Spinal cord (tissue), 9 donors: ENCODE measurements at regions not wholly inside any gene's neighbourhood (a gene's known extent, or its start where the extent isn't known, plus 50 kb on each side); places are given as distances from the start of the nearest gene placed in this dataset.

ENCODE experiments used
- DNase-seq, 6 donors: peaks; one replicate each; pipeline versions ENCODE4 v3.0.0 to v3.0.0-alpha.2; 2013 to 2015; ENCODE audit warnings: low spot score in 6 of 6, low read depth in 4 of 6
- H3K27ac ChIP-seq: one replicate; pipeline ENCODE4 v1.5.1; 2013; ENCODE audit warnings: low read depth, low read length, control low read depth
- H3K27me3 ChIP-seq: one replicate; pipeline ENCODE4 v1.6.1; 2013; ENCODE audit warnings: low read length; ENCODE audit not compliant: control insufficient read depth, insufficient read depth
- H3K36me3 ChIP-seq: one replicate; pipeline ENCODE4 v1.6.1; 2013; ENCODE audit warnings: low read length; ENCODE audit not compliant: control insufficient read depth, insufficient read depth
- H3K4me1 ChIP-seq: one replicate; pipeline ENCODE4 v1.6.1; 2013; ENCODE audit warnings: low read length; ENCODE audit not compliant: control insufficient read depth, insufficient read depth
- H3K4me3 ChIP-seq: one replicate; pipeline ENCODE4 v1.5.1; 2013; ENCODE audit warnings: low read depth, low read length, control low read depth
- H3K9me3 ChIP-seq: one replicate; pipeline ENCODE4 v1.6.1; 2013; ENCODE audit warnings: low read length; ENCODE audit not compliant: control insufficient read depth, insufficient read depth
- WGBS: methylation state at CpG from one replicate; pipeline ENCODE4 v1.1.5; 2013; ENCODE audit warnings: missing lambda C conversion rate; ENCODE audit not compliant: insufficient coverage; 5-methylcytosine and 5-hydroxymethylcytosine counted together
- donor health status: healthy.

DNA sequence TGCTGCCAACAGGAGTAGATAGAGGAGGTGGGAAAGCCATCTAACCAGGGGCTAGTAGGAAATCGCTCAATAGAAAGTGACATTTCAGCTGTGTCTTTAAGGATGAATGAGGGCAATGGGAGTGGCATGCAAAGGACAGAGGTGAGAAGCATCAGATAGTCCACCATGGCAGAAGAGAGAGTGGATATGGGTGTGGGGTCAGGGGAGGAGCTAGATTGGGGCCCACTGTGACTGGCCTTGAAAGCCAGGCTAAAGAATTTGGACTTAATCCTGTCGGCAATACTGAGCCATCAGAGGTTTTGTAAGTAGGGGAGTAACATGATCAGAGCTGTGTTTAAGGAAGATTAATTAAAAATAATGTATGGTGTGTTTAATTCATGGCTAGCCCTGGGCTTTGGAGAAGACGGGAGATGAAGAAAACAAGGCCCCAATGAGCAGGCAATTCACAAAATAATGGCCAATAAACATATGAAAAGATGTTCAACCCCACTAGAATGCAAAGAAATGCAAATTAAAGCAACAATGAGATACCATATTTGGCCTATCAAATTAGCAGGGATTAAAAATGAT is 98.1 kb upstream of the PJA1 start:
- Histone ChIP-seq H3K36me3 (no peaks in the 10 kb centered on the region), H3K4me3 (no peak overlapping the region), H3K27me3 (peaks cover 8% of the 10 kb centered on the region), H3K4me1 (no peaks in the 10 kb centered on the region), H3K27ac (no peak overlapping the region), H3K9me3 (no peaks in the 10 kb centered on the region)
- DNase-seq: peak in 1 of 6 donors; percentile 41
- WGBS: 73% methylated on average over 2 of the region's 3 CpGs

DNA sequence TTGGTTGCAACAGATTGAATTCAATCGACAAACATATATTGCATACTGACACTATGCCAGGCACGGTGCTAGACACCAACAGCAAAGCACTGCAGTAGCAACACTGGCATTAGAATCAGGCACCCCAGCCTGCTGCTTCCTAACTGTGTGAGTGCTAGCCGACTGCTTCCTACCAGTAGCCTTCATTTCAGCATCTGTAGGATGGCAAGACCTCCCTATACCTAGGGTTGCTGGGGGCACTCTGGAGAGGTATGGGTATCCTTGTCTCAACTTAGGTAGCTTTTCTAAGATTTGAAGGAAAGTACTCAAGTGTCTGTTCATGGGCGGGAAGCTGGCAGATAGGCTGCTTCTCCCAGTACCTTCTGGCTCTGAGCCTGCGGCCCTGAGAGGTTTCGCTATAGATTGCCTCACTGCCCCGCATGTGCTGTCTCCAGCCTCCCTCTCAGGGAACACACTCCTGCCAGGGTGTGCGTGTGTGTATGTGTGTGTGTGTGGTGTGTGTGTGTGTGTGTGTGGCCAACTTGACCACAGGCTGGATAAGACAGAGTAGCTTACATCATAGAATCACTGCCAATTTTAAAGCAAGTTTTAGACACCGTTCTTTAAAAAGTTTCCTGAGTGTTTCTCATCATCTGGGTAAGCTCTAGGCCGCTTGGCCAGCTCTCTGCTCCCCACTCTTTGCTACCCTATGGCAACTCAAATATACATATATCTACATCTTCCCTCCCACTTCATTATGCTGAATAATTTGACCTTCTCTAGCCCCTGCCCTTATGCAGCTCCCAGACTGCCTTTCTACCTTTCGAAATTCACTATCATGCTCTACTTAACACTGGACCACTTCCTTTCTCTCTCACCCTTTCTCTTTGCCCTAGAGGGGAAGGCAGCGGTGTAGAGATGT is 97.0 kb upstream of the PJA1 start:
- 69% methylated on average over 8 of the region's 12 CpGs for WGBS
- Histone ChIP-seq H3K4me1 (peaks cover 6% of the 10 kb centered on the region), H3K36me3 (no peaks in the 10 kb centered on the region), H3K9me3 (no peaks in the 10 kb centered on the region), H3K4me3 (no peak overlapping the region), H3K27ac (no peak overlapping the region), H3K27me3 (peaks cover 8% of the 10 kb centered on the region)
- no peak for DNase-seq

DNA sequence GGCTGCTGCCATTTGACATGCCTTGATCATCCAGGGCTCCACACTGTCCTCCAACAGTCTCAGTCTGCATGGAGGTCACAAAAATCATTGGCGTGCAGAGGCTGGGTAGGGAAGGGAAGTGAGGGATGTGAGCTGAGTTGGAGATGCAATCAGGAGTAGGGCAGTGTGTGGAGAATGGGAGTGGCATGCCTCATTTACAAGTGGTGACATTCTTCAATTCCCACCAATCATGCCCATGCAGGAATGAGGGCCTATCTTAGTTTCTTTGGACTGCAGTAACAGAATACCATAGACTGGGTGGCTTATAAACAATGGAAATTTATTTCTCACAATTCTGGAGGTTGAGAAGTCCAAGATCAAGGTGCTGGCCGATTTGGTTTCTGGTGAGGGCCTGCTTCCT is 94.9 kb upstream of the PJA1 start:
- Histone ChIP-seq H3K4me1 (peaks cover 18% of the 10 kb centered on the region), H3K27me3 (peaks cover 8% of the 10 kb centered on the region), H3K4me3 (no peak overlapping the region), H3K9me3 (no peaks in the 10 kb centered on the region), H3K27ac (no peak overlapping the region), H3K36me3 (no peaks in the 10 kb centered on the region)
- 80% methylated on average over 1 of the region's 2 CpGs for WGBS
- DNase-seq: no peak

DNA sequence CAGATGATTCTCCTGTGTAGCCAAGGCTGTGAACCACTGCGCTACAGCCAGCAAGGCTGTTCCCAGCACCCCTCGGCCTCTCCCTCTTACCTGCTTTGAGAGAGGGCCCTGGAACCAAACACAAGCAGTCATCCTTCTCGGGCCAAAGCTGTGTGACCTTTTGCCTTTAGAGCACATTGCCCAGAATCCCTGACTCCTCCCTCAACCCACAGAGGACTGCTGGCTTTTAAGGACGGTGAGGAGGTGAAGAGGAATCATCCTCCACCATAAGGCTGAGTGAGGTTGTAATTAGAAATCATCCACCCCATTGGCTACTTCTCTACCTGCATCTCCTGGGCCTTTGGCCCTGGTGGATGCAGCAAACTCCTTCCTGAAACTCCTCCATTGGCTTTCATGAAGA is 93.6 kb upstream of the PJA1 start:
- no peak overlapping the region for H3K27ac ChIP-seq
- peaks cover 18% of the 10 kb centered on the region for H3K4me1 ChIP-seq
- H3K4me3 ChIP-seq: no peak overlapping the region
- WGBS: no CpG with 5 or more reads among the region's 4 CpGs
- no peaks in the 10 kb centered on the region for H3K9me3 ChIP-seq
- no peaks in the 10 kb centered on the region for H3K36me3 ChIP-seq
- H3K27me3 ChIP-seq: peaks cover 8% of the 10 kb centered on the region
- DNase-seq: no peak

DNA sequence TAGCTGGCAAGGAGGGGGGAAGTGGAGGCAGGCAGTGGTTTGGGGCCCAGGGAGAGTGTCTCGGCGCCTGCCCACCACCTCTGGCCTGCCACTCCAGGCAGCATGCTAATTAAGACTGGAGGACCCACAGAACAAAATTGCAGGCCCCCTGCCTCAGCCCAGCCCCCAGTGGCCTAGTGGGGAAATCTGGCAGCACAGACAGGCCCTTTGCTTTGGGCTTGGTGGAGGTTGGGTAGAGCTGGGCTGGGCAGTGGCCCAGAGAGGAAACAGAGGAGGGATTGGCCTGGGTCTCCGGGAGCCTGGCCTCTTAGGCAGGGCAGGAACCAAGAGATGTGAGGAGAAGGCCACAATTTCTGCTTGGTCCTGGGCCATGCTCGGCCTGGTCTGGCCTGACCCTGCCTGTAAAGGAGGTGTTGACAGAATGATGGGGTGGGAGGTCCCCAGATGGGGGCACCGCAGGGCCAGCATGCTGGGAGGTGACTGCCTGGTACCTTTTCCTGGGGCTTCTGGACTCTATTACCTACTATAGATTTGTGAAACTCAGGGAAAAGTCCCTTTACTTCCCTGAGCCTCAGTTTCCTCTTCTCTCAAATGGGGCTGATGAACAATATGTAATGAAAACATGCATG is 92.4 kb upstream of the PJA1 start:
- no peak for DNase-seq
- Histone ChIP-seq H3K9me3 (no peaks in the 10 kb centered on the region), H3K4me1 (peaks cover 18% of the 10 kb centered on the region), H3K36me3 (no peaks in the 10 kb centered on the region), H3K27me3 (peaks cover 8% of the 10 kb centered on the region), H3K4me3 (no peak overlapping the region), H3K27ac (no peak overlapping the region)
- WGBS: 62% methylated on average over 3 of the region's 5 CpGs

DNA sequence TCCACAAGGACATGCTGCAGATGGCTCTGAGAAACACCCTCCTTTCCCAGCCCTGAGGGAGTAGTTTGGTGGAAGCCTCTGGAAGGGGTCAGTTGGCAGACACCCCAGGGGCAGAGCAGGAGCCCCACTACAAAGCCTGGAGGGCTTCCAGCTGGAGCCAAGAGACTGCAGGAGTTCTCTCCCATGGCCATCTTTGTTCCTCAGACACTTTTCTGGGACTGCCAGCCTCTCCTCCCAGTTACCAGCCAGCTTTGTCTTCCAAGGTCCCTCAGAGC is 91.0 kb upstream of the PJA1 start:
- Histone ChIP-seq H3K27ac (no peak overlapping the region), H3K36me3 (no peaks in the 10 kb centered on the region), H3K27me3 (peaks cover 2% of the 10 kb centered on the region), H3K9me3 (no peaks in the 10 kb centered on the region), H3K4me3 (no peak overlapping the region), H3K4me1 (peaks cover 18% of the 10 kb centered on the region)
- DNase-seq: peak in 1 of 6 donors; percentile 53

DNA sequence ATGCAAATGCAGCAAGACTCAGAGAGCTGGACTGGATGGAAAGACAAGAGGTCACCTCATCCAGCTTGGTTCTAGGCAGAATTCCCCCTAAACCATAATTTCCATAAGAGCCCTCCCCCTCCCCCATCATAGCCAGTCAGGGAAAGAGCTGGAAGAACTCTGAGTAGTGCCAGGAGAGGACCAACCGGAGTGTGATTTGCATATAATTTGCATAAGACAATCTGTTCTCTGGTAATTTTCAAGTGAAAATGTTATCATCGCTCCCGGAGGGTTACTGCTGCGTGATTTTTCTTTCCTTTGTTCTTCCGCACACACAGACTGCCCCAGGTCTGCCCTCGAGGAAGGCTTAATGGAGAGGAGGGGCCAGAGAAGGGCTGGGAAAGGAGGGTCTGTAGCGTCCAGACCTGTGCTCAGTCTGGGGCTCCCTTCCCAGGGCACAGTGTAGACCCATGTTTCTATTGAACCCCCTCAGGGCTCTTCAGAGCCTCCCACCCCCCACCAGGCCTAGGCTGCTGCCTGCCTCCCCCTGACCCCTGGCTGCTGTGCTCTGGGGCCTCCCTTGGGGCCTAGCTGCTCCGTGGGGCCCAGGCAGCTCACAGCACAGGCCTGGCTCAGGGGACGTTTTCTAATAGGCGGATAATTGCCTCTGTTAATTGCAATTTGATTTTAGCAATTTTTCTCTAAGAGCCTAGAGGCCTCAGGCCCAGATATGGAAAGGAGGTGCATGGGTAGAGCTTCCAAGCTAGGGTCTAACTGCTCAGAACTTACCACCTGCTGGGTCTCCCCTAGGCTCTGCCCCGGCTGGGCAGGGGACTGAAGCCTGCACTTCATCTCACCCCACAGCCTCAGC is 90.4 kb upstream of the PJA1 start:
- H3K4me1 ChIP-seq: peaks cover 18% of the 10 kb centered on the region
- H3K9me3 ChIP-seq: no peaks in the 10 kb centered on the region
- peak in 2 of 6 donors; percentile 79 to 86 for DNase-seq
- H3K36me3 ChIP-seq: no peaks in the 10 kb centered on the region
- H3K27ac ChIP-seq: no peak overlapping the region
- 42% methylated on average over 8 of the region's 11 CpGs for WGBS
- peaks cover 2% of the 10 kb centered on the region for H3K27me3 ChIP-seq
- H3K4me3 ChIP-seq: no peak overlapping the region

DNA sequence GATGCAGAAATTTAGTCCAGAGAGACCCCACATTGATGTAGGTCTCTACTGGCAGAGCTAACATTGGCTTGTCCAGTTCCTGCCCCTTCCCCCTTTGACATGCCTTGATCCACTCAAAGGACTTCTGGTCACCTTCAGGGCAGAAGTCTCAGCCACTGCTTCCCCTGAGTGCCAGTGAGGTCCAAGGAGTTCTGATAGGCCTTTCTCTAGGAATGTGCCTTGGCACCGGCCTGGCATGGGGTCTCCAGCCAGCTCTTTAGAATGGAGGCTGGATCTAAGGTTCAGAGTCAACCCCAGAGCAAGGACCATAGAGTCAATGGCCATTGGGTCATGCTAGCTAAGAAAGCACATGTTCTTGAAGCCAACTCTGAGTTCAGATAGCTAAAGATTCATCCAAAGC is 88.6 kb upstream of the PJA1 start:
- H3K4me1 ChIP-seq: peaks cover 18% of the 10 kb centered on the region
- H3K36me3 ChIP-seq: no peaks in the 10 kb centered on the region
- WGBS: 50% methylated on average over 1 of the region's 1 CpG
- no peak overlapping the region for H3K4me3 ChIP-seq
- no peak overlapping the region for H3K27ac ChIP-seq
- no peaks in the 10 kb centered on the region for H3K9me3 ChIP-seq
- H3K27me3 ChIP-seq: no peaks in the 10 kb centered on the region
- DNase-seq: no peak

DNA sequence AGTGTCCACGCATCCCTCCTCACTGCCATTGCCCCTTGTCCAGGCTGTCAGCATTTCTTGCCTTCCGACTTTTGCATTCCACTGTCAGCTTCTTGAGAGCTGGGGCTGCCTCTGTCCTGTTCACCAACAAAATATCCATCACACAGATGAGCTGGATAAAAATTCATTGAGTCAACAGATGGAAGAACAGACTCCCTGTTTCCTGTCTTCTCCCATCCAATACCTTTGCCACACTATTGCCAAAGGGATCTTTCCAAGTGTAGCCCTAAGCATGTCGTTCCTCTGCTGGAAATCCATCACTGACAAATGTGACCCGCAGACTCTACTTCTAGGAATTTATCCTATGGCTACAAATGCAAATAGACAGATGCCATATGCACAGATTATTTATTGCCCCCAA is 78.0 kb upstream of the PJA1 start:
- DNase-seq: no peak
- H3K36me3 ChIP-seq: no peaks in the 10 kb centered on the region
- H3K4me3 ChIP-seq: no peak overlapping the region
- WGBS: 63% methylated on average over 4 of the region's 4 CpGs
- no peak overlapping the region for H3K27ac ChIP-seq
- H3K4me1 ChIP-seq: peaks cover 11% of the 10 kb centered on the region
- H3K9me3 ChIP-seq: no peaks in the 10 kb centered on the region
- H3K27me3 ChIP-seq: peaks cover 8% of the 10 kb centered on the region
